ENCODE measurements at regions not wholly inside any gene's neighbourhood (a gene's known extent, or its start where the extent isn't known, plus 50 kb on each side); places are given as distances from the start of the nearest gene placed in this dataset.
"Not testable (repeated sequence)": the region's sequence is repeated elsewhere in the genome, so short reads cannot be mapped to it uniquely, and the experiment has no call there.

DNA sequence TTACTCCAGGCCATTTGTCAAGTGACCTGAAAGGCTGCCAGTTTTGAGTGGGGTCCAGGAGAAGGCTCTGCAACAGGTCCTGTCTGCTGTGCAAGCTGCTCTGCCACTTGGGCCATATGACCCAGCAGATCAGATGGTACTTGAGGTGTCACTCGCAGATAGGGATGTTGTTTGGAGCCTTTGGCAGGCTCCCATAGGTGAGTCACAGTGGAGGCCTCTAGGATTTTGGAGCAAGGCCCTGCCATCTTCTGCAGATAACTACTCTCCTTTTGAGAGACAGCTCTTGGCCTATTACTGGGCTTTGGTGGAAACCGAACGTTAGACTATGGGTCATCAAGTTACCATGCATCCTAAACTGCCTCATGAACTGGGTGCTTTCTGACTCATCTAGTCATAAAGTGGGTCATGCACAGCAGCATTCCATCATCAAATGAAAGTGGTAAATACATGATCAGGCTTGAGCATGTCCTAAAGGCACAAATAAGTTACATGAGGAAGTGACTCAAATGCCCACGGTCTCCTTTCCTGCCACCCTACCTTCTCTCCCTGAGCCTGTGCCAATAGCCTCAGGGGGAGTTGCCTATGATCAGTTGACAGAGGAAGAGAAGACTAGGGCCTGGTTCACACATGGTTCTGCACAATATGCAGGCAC is 87.0 kb upstream of the RANBP6 start:
- DNase-seq: not testable (repeated sequence)

DNA sequence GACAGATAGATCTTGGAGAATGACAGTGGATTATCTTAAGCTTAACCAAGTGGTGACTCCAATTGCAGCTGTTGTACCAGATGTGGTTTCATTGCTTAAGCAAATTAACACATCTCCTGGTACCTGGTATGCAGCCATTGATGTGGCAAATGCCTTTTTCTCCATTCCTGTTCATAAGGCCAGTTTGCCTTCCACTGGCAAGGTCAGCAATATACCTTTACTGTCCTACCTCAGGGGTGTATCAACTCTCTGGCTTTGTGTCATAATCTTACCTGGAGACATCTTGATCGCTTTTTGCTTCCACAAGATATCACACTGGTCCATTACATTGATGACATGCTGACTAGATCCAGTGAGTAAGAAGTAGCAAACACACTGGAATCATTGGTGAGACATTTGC is 86.3 kb upstream of the RANBP6 start:
- DNase-seq: not testable (repeated sequence)

DNA sequence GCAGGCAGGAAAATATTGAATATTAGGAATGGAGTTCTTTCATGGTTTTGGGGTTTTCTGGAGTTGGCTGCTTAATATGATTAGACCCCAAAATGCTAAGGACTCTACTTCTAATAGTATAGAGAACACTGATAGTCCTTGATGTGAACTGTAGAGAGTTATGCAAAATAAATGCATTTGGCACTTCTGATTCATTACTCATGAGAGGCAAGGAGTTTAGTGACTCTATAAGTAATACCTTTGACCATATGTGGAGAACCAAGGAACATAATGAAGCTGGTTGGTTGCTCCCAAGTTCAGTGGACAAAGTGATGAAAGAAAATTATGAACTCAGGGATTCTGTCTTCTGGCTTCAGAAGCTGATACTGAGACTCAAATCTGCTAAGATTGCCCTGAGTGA is 83.9 kb upstream of the RANBP6 start:
- not testable (repeated sequence) for DNase-seq

DNA sequence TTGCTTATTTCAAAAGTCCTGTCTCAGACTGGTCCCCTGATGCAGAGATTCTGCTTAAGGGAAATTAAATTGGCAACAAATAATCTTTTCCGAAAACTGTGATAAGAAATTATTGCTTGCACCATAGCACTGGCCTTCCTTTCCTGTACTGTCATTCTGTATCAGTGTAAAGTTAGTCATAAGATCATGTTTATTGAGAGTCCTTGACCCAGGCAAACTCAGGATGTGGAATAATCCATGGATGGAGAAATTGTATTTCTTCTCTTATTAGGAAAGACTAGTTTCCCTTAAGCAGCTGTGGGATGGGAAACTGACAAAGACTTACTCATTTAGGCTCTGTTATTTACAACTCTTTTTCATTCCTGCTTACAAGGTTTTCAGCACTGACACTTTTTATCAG is 83.0 kb upstream of the RANBP6 start:
- DNase-seq: no peak

DNA sequence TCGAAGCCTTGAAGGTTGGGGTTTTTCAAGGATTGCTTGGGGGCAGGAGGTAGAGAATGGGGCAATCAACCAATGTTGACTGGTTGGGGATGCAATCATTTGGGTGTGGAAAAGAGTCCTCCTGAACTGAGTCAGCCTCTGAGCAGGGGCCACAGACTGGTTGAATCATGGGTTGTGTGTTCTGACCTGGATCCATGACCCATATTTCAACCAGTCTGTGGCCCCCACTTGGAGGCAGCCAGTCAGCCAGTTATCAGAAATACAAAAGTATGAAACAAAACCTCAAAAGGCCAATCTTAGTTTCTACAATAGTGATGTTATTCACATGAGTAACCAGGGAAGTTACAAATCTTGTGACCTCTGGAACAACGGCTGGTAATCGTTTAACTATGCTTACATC is 81.4 kb upstream of the RANBP6 start:
- DNase-seq: no peak

DNA sequence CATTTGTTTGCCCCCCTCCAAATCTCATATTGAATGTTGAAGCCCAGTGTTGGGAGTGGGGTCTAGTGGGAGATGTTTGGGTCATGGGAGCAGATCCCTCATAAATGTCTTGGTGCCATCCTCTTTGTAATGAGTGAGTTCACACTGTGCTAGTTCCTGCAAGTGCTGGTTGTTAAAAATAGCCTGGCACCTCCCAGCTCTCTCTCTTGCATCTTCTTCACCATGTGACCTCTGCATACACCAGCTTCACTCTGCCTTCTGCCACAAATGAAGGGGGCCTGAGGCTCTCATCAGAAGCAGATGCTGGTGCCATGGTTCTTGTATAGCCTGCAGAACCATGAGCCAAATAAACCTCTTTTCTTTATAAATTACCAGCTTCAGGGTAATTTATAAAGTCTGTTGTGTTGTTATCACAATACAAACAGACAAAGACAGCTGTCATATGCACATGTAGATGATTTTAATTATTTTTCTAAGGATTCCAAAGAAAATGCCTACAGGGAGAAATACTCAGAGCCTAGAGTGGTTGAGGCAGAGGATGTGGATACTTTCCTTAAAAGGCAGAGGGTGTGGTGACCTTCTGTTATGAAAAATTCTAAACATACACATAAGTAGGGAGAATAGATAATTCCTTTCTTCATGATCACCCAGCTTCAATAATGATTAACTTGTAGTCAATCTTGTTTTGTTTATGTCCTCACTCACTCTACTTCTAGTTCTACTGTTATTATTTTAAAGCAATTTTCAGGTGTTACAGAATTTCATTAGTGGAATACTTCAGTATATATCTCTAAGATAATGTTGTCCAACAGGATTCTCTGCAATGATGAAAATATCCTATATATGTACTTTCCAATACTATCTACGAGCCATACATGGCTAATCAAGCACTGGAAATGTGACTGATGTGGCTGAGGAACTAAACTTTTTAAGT is 75.1 kb upstream of the RANBP6 start:
- no peak for DNase-seq

DNA sequence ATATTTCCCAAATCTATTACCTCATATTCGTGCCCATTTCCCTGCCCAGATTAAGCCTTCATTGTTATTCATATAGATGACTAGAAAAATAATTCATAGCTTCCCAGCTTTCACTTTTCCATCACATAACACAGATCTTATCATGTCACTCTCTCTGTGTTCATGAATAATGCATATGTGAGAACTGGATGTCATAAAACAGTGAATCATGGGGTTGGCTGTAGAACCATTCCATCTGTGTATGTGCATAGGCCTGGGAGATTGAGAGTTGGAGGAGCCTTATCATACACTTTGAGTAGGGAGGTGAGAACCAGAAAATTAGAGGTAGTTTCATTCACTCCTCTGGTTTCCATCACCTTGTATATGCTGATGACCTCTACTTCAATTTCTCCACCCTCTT is 73.9 kb upstream of the RANBP6 start:
- no peak for DNase-seq

DNA sequence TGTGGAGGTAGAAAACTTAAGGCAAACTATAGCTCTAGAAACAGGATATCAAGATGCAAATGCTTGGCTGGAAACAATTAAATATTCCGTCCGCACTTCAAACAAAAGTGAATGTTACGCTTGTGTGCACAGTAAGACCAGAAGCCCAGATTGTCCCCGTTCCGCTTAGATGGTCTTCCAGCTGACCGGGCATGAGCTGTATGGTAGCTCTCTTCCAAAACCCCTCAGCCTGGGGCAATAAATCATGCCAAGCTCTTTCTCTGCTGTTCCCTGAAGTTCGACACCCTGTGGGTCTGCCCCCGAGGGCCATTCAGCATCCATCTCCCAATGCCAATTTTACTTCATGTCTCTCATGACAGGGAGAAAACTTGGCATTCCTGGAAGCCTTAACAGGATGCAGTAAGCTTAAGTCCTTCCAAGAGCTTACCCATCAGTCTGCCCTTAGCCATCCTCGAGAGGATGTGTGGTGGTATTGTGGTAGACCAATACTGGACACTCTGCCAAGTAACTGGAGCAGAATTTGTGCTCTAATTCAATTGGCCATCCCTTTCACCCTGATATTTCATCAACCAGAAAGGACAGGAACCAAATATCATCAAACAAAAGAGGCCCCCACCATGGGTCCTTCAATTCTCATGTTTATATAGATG is 70.7 kb upstream of the RANBP6 start:
- DNase-seq: no peak

DNA sequence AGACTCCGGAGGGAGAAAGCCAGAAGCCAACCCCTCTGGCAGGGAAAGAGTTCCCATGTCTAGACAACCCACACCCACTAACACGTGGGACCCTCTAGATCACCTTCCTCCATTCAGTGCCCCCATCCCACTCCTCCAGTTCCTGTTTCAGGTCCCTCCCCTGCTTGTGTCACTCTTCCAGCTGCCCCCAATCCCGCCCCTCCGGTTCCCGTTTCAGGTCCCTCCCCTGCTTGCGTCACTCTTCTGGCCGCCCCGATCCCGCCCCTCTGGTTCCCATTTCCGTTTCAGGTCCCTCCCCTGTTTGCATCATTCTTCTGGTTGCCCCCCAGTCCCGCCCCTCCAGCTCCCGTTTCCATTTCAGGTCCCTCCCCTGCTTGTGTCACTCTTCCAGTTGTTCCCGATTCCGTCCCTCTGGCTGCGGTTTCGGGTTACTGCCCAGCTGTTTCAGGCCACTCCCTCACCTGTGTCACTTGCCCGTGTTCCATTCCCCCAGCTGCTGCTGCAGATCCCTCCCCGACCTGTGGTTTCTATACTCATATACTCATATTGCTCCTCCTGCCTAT is 64.8 kb upstream of the RANBP6 start:
- peak; percentile 82 for DNase-seq

DNA sequence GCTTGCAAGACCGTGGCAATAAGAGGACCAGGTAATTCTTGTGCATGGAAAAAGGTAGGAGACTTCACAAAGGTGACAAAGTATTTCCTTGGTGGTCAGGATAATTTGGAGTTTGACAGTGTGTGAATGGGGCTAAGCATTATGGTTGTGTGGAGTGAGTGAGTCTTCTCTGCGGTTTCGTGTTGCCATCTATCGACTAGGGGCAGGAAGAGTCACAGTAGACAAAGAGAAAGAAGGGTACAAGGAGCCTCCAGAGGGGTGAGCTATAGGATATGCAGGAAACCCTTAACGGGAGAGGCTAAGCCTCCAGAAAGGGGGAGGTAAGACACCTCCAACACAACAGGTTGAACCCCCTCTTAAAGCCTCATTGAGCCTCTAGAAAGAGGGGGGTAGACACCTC is 64.0 kb upstream of the RANBP6 start:
- no peak for DNase-seq

DNA sequence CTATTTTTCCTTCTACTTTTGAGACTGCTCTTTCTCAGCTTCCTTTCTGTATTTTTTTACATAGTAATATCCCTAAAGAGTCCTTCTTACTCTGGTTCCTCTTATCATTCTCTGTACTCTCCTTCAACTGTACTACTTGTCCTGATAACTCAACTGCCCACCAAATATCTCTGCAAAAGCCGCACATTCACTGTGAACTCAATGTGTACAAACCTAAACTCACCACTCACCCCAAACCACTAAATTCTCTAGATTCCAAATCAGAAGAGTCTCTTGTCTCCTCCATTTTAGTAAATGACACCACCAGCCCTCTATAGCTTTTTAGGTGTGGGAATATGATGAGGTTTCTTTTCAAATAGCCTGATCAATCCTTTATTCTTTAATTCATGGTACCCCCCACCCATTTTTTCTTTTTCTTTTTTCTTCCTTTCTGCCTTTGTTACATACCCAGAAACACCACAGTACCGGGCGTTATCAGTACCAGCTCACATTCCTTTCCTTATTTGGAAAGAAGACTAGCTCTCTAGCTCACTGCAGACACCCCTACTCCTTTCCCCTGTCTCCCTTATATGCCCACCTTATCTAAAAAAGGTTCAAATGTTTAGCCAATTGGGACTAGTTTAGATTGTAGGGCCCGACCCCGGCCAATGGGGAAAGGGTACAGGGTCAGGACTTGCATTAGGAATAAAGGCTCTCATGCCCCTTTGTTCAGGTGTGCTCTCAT is 63.1 kb upstream of the RANBP6 start:
- no peak for DNase-seq

DNA sequence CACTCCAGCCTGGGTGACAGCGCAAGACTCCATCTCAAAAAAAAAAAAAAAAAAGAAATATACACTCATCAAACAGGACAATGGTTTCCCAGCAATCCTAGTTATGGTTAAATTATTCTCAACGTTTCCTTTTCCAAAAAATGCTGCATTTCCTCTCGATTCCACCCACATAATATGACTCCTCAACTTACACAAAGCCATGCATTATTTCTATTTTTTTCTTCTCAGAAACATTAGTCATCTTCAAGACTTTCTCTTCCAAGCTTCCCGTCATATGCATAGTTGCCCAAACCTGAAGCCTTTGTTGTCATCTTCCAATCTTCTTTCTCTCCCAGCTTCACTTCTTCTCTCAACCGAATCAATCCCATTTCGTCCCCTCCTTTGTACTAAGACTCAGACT is 61.4 kb upstream of the RANBP6 start:
- no peak for DNase-seq

DNA sequence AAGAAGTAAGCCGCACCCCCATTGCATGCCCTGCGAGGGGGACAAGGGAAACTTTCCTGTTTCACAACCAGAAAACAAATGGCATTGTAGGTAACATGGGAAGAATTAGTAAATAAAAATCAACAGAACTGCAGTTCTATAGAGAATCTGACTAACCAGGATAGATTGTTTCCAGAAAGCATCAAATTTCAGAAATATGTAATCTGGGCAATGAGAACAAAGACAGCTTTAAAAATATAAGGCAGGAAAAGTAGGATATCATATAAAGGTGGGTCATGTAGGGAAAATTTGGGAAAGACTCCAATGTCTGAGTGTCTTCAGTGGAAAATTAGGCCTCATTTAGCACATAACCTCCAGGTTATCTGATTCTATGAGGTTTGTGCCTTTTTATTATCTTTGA is 58.3 kb upstream of the RANBP6 start:
- no peak for DNase-seq

DNA sequence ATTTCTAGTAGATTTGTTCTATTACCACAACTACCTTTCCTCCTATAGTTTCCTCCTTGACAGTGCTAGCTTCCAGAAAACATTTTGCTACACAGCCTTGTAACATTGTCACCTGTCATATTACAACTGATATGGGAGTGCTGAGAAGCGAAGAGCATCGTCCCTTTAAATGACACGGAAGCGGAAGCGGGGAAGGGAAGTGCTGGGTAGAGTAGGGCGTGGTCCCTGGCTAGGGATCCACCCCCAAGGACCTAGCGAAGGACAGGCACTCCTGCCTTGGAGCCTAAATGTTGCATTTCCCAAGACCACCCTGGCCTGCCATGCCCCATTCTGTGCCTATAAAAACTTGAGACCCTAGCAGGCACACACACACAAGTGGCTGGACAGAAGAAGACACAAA is 57.4 kb upstream of the RANBP6 start:
- no peak for DNase-seq

DNA sequence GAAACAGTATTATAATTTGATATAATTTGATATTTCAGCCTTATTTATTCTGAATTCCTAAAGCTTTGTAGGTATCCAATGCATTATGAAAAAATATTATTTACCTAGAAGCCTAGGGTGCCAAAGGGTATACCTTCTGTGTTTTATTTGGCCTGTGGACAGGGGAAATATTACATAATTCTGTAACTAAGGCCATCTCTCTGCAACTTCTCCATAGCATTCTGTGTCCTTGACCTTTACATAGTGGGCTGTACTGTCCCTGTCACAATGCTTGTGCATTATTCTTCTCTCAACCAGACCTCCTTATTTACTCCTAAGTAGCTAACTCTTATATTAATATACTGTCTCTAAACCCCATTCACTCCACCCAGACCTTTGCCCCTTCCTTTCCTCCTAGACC is 57.0 kb upstream of the RANBP6 start:
- no peak for DNase-seq

DNA sequence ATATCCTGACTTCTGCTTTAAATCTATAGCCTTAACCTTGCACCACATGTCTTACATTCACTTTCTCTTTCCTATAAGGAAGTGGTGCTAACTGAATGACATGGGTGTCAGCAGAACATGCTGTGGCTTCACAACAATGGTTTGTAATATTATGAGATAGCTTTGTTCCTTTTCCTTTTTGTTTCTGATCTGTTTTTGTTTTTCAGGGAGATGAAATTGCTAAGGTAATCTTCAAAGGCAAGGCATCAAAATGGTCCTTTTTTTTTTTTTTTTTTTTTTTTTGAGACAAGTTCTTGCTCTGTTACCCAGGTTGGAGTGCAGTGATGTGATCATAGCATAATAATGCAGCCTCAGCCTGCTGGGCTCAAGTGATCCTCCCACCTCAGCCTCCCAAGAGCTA is 53.6 kb upstream of the RANBP6 start:
- DNase-seq: no peak

DNA sequence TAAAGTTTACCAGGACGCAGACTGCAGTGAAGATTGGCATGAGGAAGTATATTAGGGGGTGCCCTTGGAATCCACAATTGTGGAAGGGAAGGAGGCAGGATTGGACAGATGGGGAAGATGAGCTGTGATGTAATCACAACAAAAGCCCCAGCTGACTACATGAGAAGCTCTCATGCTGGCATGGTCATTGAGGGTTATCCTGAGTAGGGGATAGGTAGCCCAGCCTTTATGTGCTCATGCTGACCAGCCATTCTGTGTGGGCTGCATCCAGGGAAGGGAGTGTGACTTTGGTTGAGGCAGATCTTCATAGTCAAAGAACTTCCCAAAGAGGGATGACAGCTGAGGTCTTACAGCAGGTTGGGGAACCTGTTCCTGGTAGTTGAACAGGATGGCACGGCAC is 52.0 kb upstream of the RANBP6 start:
- DNase-seq: no peak
